Panc1 (cell line): ENCODE measurements at regions not wholly inside any gene's neighbourhood (a gene's known extent, or its start where the extent isn't known, plus 50 kb on each side); places are given as distances from the start of the nearest gene placed in this dataset.

Source experiments
- CTCF ChIP-seq: fragments of 450-650 bp; IDR thresholded peaks from 2 replicates; pipeline ENCODE4 v1.5.1; 2017; ENCODE audit warnings: mild to moderate bottlenecking
- POLR2AphosphoS5 ChIP-seq: IDR thresholded peaks from 2 replicates; pipeline ENCODE4 v1.6.1; 2012; ENCODE audit warnings: mild to moderate bottlenecking, low read depth, low read length, moderate library complexity
- SIN3A ChIP-seq: IDR thresholded peaks from 2 replicates; pipeline ENCODE4 v1.6.1; 2012; ENCODE audit warnings: low read depth, mild to moderate bottlenecking, low read length, moderate library complexity, borderline replicate concordance; ENCODE audit not compliant: insufficient read depth
- TCF7L2 ChIP-seq: IDR thresholded peaks from 2 replicates; pipeline ENCODE4 v1.6.1; 2011; ENCODE audit warnings: mild to moderate bottlenecking, low read depth, low read length, inconsistent platforms

GRCh38 chr2:166563894-166564293 lies 69.8 kb upstream of the SCN7A start:
- TF ChIP-seq CTCF (no peak), SIN3A (no peak), POLR2AphosphoS5 (no peak), TCF7L2 (no peak)
